Endodermal cell (in vitro differentiated cells): ENCODE measurements at regions not wholly inside any gene's neighbourhood (a gene's known extent, or its start where the extent isn't known, plus 50 kb on each side); places are given as distances from the start of the nearest gene placed in this dataset.

Source experiments
- DNase-seq: peaks from one replicate; pipeline ENCODE4 v3.0.0-alpha.2; 2017
- H3K27ac ChIP-seq: 2 replicates; pipeline ENCODE4 v1.5.1; 2013; ENCODE audit warnings: mild to moderate bottlenecking, low read depth, low read length, moderate library complexity
- H3K27me3 ChIP-seq: 2 replicates; pipeline ENCODE4 v1.6.1; 2013; ENCODE audit warnings: mild to moderate bottlenecking, low read length, moderate library complexity; ENCODE audit not compliant: insufficient read depth, control insufficient read depth, poor library complexity, severe bottlenecking
- H3K36me3 ChIP-seq: 2 replicates; pipeline ENCODE4 v1.7.0; 2013; ENCODE audit warnings: mild to moderate bottlenecking, low read length, moderate library complexity; ENCODE audit not compliant: control insufficient read depth, insufficient read depth
- H3K4me1 ChIP-seq: one replicate; pipeline ENCODE4 v1.7.0; 2013; ENCODE audit warnings: low read length; ENCODE audit not compliant: control insufficient read depth, insufficient read depth
- H3K4me3 ChIP-seq: 2 replicates; pipeline ENCODE4 v1.5.1; 2013; ENCODE audit warnings: mild to moderate bottlenecking, low read length, moderate library complexity
- H3K9ac ChIP-seq: 2 replicates; pipeline ENCODE4 v1.6.1; 2013; ENCODE audit warnings: mild to moderate bottlenecking, low read length, moderate library complexity; ENCODE audit not compliant: poor library complexity, severe bottlenecking; ENCODE audit errors: extremely low read depth
- H3K9me3 ChIP-seq: 2 replicates; pipeline ENCODE4 v1.6.1; 2013; ENCODE audit warnings: mild to moderate bottlenecking, low read length, moderate library complexity; ENCODE audit not compliant: control insufficient read depth
- H3K27ac Mint-ChIP-seq: 2 replicates; pipeline ENCODE4 v1.8.0; 2020; ENCODE audit warnings: mixed read lengths
- H3K27me3 Mint-ChIP-seq: 2 replicates; pipeline ENCODE4 v1.8.0; 2021; ENCODE audit warnings: mild to moderate bottlenecking, mixed read lengths; ENCODE audit not compliant: insufficient read depth
- H3K36me3 Mint-ChIP-seq: 2 replicates; pipeline ENCODE4 v1.8.0; 2020; ENCODE audit warnings: low read depth, mixed read lengths
- H3K4me1 Mint-ChIP-seq: 2 replicates; pipeline ENCODE4 v1.8.0; 2020; ENCODE audit warnings: mixed read lengths
- H3K4me3 Mint-ChIP-seq: 2 replicates; pipeline ENCODE4 v1.8.0; 2020; ENCODE audit warnings: mild to moderate bottlenecking, moderate library complexity, mixed read lengths
- H3K9me3 Mint-ChIP-seq: 2 replicates; pipeline ENCODE4 v1.8.0; 2020; ENCODE audit warnings: mild to moderate bottlenecking, mixed read lengths
- CTCF ChIP-seq: fragments of 200-600 bp; sonication (generic); conservative IDR thresholded peaks from 2 replicates; pipeline ENCODE4 v1.5.0; 2021; ENCODE audit warnings: antibody characterized with exemption, mild to moderate bottlenecking
- WGBS, 2 experiments: methylation state at CpG; one replicate each; pipeline versions ENCODE4 v1.1.5 to v1.1.7; 2013; ENCODE audit warnings: missing lambda C conversion rate in 2 of 2, mixed read lengths in 1 of 2; ENCODE audit not compliant: insufficient coverage in 1 of 2, insufficient read length in 1 of 2; 5-methylcytosine and 5-hydroxymethylcytosine counted together

DNA sequence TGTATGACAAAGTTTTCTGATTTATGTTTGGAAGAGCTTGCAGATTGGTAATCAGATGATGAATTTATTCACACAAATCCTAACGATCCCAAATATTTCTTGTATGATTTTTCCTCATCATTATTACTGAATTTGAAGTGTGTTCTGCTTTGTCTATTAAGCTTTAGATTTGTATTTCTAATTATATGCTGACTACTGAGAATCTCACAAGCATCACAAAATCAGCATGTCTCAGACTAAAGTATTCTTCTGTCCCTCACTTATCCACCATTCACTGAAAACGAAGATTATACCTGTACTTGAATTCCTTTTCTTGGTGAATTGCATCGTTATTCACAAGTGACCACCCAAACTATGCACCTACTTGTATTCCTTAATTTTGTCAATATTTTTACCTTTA, 796.3 kb upstream of the MAP3K7 start:
- Histone ChIP-seq H3K36me3 (no peaks in the 10 kb centered on the region), H3K9me3 (no peaks in the 10 kb centered on the region), H3K27me3 (no peaks in the 10 kb centered on the region), H3K4me1 (no peaks in the 10 kb centered on the region), H3K27ac (no peak overlapping the region), H3K4me3 (no peak overlapping the region), H3K9ac (no peak overlapping the region)
- peaks cover 4% of the 10 kb centered on the region for H3K4me1 Mint-ChIP-seq
- no peaks in the 10 kb centered on the region for H3K27me3 Mint-ChIP-seq
- no peak for TF ChIP-seq CTCF
- no peaks in the 10 kb centered on the region for H3K9me3 Mint-ChIP-seq
- H3K27ac Mint-ChIP-seq, result no peak overlapping the region
- no peak for DNase-seq
- 85 to 100% methylated on average over 2 of the region's 3 CpGs for WGBS, 2 experiments
- no peak overlapping the region for H3K4me3 Mint-ChIP-seq
- H3K36me3 Mint-ChIP-seq, result no peaks in the 10 kb centered on the region

DNA sequence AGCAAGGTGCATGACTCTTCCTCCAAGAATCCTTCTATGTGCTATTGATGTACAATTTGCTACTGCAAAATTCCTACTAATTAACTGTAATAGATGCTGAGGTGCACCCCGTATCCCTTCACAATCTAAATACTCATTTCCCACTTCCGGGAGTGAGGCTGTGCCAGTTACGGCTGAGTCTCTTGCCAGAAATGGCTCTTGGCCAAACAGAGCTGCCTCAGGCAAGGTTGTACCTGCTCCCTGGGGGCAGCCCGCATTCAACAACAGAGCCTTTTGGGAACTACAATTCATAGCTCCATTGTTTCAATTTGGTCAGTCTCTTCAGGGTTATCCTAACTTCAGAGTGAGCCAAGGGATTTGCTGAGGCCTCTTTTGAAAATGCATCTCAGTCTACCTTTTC, 789.8 kb upstream of the MAP3K7 start:
- TF ChIP-seq CTCF, result no peak
- H3K4me1 ChIP-seq, result no peaks in the 10 kb centered on the region
- no peak overlapping the region for H3K4me3 ChIP-seq
- DNase-seq, result no peak
- Mint-ChIP-seq H3K4me3 (no peak overlapping the region), H3K36me3 (no peaks in the 10 kb centered on the region), H3K9me3 (no peaks in the 10 kb centered on the region), H3K4me1 (no peaks in the 10 kb centered on the region), H3K27me3 (peaks cover 25% of the 10 kb centered on the region), H3K27ac (no peak overlapping the region)
- H3K9ac ChIP-seq, result no peak overlapping the region
- no peaks in the 10 kb centered on the region for H3K9me3 ChIP-seq
- 85 to 94% methylated on average over 4 of the region's 4 CpGs for WGBS, 2 experiments
- H3K27ac ChIP-seq, result no peak overlapping the region
- H3K27me3 ChIP-seq, result peaks cover 28% of the 10 kb centered on the region
- no peaks in the 10 kb centered on the region for H3K36me3 ChIP-seq

GRCh38 chr6:91366781-91367180, 779.9 kb upstream of the MAP3K7 start:
- 76 to 78% methylated on average over 2 to 3 of the region's 3 CpGs for WGBS, 2 experiments
- H3K27me3 Mint-ChIP-seq, result peaks cover 73% of the 10 kb centered on the region
- Histone ChIP-seq H3K36me3 (no peaks in the 10 kb centered on the region), H3K27me3 (peaks cover 96% of the 10 kb centered on the region), H3K9ac (no peak overlapping the region), H3K4me1 (no peaks in the 10 kb centered on the region), H3K27ac (no peak overlapping the region), H3K4me3 (no peak overlapping the region), H3K9me3 (peaks cover 16% of the 10 kb centered on the region)
- no peak overlapping the region for H3K27ac Mint-ChIP-seq
- no peak overlapping the region for H3K4me3 Mint-ChIP-seq
- DNase-seq, result no peak
- no peaks in the 10 kb centered on the region for H3K36me3 Mint-ChIP-seq
- peaks cover 12% of the 10 kb centered on the region for H3K9me3 Mint-ChIP-seq
- no peaks in the 10 kb centered on the region for H3K4me1 Mint-ChIP-seq
- TF ChIP-seq CTCF, result no peak
